OCI-LY7 (cell line): ENCODE measurements at regions not wholly inside any gene's neighbourhood (a gene's known extent, or its start where the extent isn't known, plus 50 kb on each side); places are given as distances from the start of the nearest gene placed in this dataset.
"Not testable (repeated sequence)": the region's sequence is repeated elsewhere in the genome, so short reads cannot be mapped to it uniquely, and the experiment has no call there.

ENCODE experiments used
- BruUV-seq: library from RNA; stranded (reverse); fragments of 400-500 nt; replicated peaks from 2 replicates; lab custom pipeline; 2021; lab: Mats Ljungman, UMichigan
- CTCF ChIA-PET: fragments of 300-600 bp; sonication (Branson Sonifier 250); formaldehyde crosslinking; loops from one replicate; lab custom pipeline; 2022; ENCODE audit warnings: antibody characterized with exemption; ENCODE audit not compliant: unreplicated experiment; lab: Charles Lee
- POLR2A ChIA-PET: fragments of 300-600 bp; sonication (Branson Sonifier 250); formaldehyde crosslinking; loops from one replicate; lab custom pipeline; 2022; ENCODE audit warnings: antibody characterized with exemption; lab: Charles Lee
- DNase-seq: peaks from one replicate; pipeline ENCODE4 v3.0.0-alpha.2; 2015; ENCODE audit warnings: low spot score
- H2AFZ ChIP-seq: fragments of 200-600 bp; sonication (generic), shearing (Covaris generic); 2 replicates; pipeline ENCODE4 v1.6.1; 2014; ENCODE audit warnings: mild to moderate bottlenecking, antibody characterized with exemption, low read length, moderate library complexity
- H3K27ac ChIP-seq: fragments of 200-600 bp; sonication (generic); 2 replicates; pipeline ENCODE4 v1.5.1; 2014; ENCODE audit warnings: mixed run types, low read depth, mild to moderate bottlenecking, moderate library complexity, low read length, inconsistent platforms; ENCODE audit not compliant: poor library complexity, severe bottlenecking
- H3K36me3 ChIP-seq: fragments of 200-600 bp; sonication (generic); 2 replicates; pipeline ENCODE4 v1.6.1; 2014; ENCODE audit warnings: mild to moderate bottlenecking, antibody characterized with exemption, low read length, moderate library complexity, mixed read lengths; ENCODE audit not compliant: insufficient read depth
- H3K4me1 ChIP-seq: fragments of 200-600 bp; sonication (generic); 2 replicates; pipeline ENCODE4 v1.5.1; 2014; ENCODE audit warnings: mild to moderate bottlenecking, low read length; ENCODE audit not compliant: insufficient read depth, poor library complexity, severe bottlenecking
- H3K4me2 ChIP-seq: fragments of 200-600 bp; sonication (generic); 2 replicates; pipeline ENCODE4 v1.6.1; 2014; ENCODE audit warnings: mild to moderate bottlenecking, low read length
- H3K4me3 ChIP-seq: fragments of 200-600 bp; sonication (generic); 2 replicates; pipeline ENCODE4 v1.5.1; 2014; ENCODE audit warnings: mild to moderate bottlenecking, low read depth, low read length; ENCODE audit not compliant: poor library complexity, severe bottlenecking
- H3K79me2 ChIP-seq: fragments of 200-600 bp; sonication (generic); 2 replicates; pipeline ENCODE4 v1.6.1; 2016; ENCODE audit warnings: low read depth, mild to moderate bottlenecking, low read length, moderate library complexity, mixed read lengths; ENCODE audit not compliant: insufficient read depth
- H3K9me2 ChIP-seq: fragments of 200-600 bp; sonication (generic); 2 replicates; pipeline ENCODE4 v1.6.1; 2016; ENCODE audit warnings: mild to moderate bottlenecking, low read length, mixed read lengths; ENCODE audit not compliant: insufficient read depth
- H3K9me3 ChIP-seq: fragments of 200-600 bp; sonication (generic); 2 replicates; pipeline ENCODE4 v1.6.1; 2014; ENCODE audit warnings: mild to moderate bottlenecking, mixed run types, low read length, mixed read lengths
- H4K20me1 ChIP-seq: fragments of 200-600 bp; sonication (generic); 2 replicates; pipeline ENCODE4 v1.6.1; 2014; ENCODE audit warnings: mild to moderate bottlenecking, antibody characterized with exemption, low read length, moderate library complexity, mixed read lengths; ENCODE audit not compliant: insufficient read depth
- EZH2phosphoT487 ChIP-seq: fragments of 200-600 bp; sonication (generic); IDR thresholded peaks from 2 replicates; pipeline ENCODE4 v1.6.1; 2018; ENCODE audit warnings: low read depth, borderline replicate concordance, mild to moderate bottlenecking, mixed run types, antibody characterized with exemption, low read length, moderate library complexity, mixed read lengths
- intact Hi-C: fragments of 100-400 bp; cut with micrococcal nuclease; formaldehyde crosslinking; loops from one replicate; pipeline ENCODE4 v1.10.0; 2022; ENCODE audit not compliant: unreplicated experiment
- TF ChIP-seq, protein P1 (sequence below): fragments of 200-600 bp; sonication (generic); conservative IDR thresholded peaks from 2 replicates; pipeline ENCODE4 v1.5.1; 2014; ENCODE audit warnings: mild to moderate bottlenecking, antibody characterized with exemption, low read length, moderate library complexity, mixed read lengths

DNA sequence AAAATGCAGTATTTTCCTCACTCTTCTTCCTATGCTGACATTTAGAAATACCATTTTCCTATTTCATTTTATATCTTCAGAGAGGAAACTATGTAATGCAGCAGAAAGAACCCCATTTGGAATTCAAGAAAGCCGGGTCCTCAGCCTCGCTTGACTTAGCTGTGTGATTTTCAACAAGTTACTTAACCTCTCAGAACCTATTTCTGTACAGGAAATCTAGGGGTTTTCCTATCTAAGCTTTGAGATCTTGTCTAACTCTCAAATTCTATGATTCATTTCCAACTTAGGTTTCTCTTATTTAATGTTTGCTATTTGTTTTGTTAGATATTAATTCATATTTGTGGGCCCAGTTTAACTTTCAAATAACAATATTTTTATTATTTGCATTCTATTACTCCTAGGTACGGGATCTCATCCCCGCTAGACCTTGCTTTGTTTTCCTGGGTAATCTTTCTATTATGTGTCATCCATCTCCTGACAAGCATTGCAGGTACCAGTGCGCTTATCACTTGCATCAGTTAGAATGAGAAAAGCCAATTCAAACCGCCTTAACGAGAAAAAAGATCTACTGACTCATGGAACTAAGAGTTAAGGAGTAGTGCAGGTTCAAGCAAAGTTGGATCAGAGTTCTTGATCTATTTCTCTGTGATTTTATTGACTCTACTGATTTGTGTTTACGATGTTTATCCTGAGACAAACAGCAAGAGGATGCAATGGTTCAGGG, 70.6 kb upstream of the BHLHE40 start:
- no peaks in the 10 kb centered on the region for H3K79me2 ChIP-seq
- BruUV-seq, result no TSS peak

DNA sequence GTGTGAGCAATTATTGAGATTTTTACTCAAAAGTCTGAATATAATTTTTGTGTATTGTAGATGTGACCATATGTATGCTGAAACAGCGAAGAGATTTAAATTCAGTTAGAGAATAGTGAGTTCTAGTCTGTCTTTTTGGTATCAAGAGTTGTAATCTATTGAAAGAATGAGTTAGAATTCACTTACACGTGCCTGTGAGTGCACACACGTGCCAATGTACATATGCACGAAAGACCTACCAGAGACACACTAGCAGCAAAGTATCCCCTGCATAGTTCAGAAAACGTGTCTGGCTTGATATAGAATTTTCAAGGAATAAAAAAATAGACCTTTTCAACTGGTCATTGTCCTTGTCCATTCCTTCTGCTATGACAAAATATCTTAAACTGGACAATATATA, 64.8 kb upstream of the BHLHE40 start:
- CTCF ChIA-PET, result no interaction called here
- POLR2A ChIA-PET, result no interaction called here
- intact Hi-C loops, result no loop called here

More for the DNA sequence above, 70.6 kb upstream of the BHLHE40 start:
- no peak for DNase-seq
- Histone ChIP-seq H4K20me1 (no peaks in the 10 kb centered on the region), H3K4me2 (no peak overlapping the region), H3K9me2 (no peaks in the 10 kb centered on the region), H3K4me3 (no peak overlapping the region), H3K27ac (no peak overlapping the region), H3K9me3 (no peaks in the 10 kb centered on the region), H2AFZ (no peak overlapping the region), H3K4me1 (no peaks in the 10 kb centered on the region), H3K36me3 (no peaks in the 10 kb centered on the region)
- POLR2A ChIA-PET, result no interaction called here
- intact Hi-C loops, result no loop called here
- TF ChIP-seq EZH2phosphoT487, result no peak
- TF ChIP-seq, protein P1, sequence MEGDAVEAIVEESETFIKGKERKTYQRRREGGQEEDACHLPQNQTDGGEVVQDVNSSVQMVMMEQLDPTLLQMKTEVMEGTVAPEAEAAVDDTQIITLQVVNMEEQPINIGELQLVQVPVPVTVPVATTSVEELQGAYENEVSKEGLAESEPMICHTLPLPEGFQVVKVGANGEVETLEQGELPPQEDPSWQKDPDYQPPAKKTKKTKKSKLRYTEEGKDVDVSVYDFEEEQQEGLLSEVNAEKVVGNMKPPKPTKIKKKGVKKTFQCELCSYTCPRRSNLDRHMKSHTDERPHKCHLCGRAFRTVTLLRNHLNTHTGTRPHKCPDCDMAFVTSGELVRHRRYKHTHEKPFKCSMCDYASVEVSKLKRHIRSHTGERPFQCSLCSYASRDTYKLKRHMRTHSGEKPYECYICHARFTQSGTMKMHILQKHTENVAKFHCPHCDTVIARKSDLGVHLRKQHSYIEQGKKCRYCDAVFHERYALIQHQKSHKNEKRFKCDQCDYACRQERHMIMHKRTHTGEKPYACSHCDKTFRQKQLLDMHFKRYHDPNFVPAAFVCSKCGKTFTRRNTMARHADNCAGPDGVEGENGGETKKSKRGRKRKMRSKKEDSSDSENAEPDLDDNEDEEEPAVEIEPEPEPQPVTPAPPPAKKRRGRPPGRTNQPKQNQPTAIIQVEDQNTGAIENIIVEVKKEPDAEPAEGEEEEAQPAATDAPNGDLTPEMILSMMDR, result no peak
- CTCF ChIA-PET, result no interaction called here

DNA sequence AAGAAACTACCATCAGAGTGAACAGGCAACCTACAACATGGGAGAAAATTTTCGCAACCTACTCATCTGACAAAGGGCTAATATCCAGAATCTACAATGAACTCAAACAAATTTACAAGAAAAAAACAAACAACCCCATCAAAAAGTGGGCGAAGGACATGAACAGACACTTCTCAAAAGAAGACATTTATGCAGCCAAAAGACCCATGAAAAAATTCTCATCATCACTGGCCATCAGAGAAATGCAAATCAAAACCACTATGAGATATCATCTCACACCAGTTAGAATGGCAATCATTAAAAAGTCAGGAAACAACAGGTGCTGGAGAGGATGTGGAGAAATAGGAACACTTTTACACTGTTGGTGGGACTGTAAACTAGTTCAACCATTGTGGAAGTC, 57.6 kb upstream of the BHLHE40 start:
- intact Hi-C loops, BruUV-seq, H3K79me2 ChIP-seq, H3K9me3 ChIP-seq, H3K9me2 ChIP-seq, DNase-seq, POLR2A ChIA-PET, H3K4me3 ChIP-seq, H3K4me2 ChIP-seq, H3K4me1 ChIP-seq, H3K27ac ChIP-seq, H4K20me1 ChIP-seq, H2AFZ ChIP-seq, H3K36me3 ChIP-seq, CTCF ChIA-PET: not testable (repeated sequence)

More for the DNA sequence above, 64.8 kb upstream of the BHLHE40 start:
- no peaks in the 10 kb centered on the region for H3K9me3 ChIP-seq
- no peak overlapping the region for H3K4me2 ChIP-seq
- no peaks in the 10 kb centered on the region for H3K79me2 ChIP-seq
- H3K4me3 ChIP-seq, result no peak overlapping the region
- no peaks in the 10 kb centered on the region for H3K4me1 ChIP-seq
- TF ChIP-seq, protein P1, result no peak
- TF ChIP-seq EZH2phosphoT487, result no peak
- no peaks in the 10 kb centered on the region for H3K36me3 ChIP-seq
- no peak for DNase-seq
- H3K27ac ChIP-seq, result no peak overlapping the region
- H4K20me1 ChIP-seq, result no peaks in the 10 kb centered on the region
- no peak overlapping the region for H2AFZ ChIP-seq
- no TSS peak for BruUV-seq
- H3K9me2 ChIP-seq, result no peaks in the 10 kb centered on the region
